ENCODE measurements at regions not wholly inside any gene's neighbourhood (a gene's known extent, or its start where the extent isn't known, plus 50 kb on each side); places are given as distances from the start of the nearest gene placed in this dataset.

GRCh38 chr2:18821431-18821830 is 232.1 kb upstream of the NT5C1B start:
- no peak for TF ChIP-seq CTCF (IDR thresholded peaks at IDR 0.05; ENCODE audit: low read depth, low read length, missing input control)
- no peak for TF ChIP-seq RAD21 (IDR thresholded peaks at IDR 0.05)
- TF ChIP-seq YY1 (IDR thresholded peaks at IDR 0.05), result no peak
- TF ChIP-seq EGR1 (IDR thresholded peaks at IDR 0.05; ENCODE audit: low read depth in 2 of 2), result no peak
- no peak for TF ChIP-seq FOXA1 (IDR thresholded peaks at IDR 0.05)
- TF ChIP-seq ATF3 (IDR thresholded peaks at IDR 0.05), result no peak
- TF ChIP-seq REST (IDR thresholded peaks at IDR 0.05), result no peak
- no peak for TF ChIP-seq MAX (IDR thresholded peaks at IDR 0.05)
- TF ChIP-seq SP1 (IDR thresholded peaks at IDR 0.05), result no peak
- TF ChIP-seq RXRA (IDR thresholded peaks at IDR 0.05), result no peak

Measured in liver (tissue), 3 donors.